ENCODE measurements at regions not wholly inside any gene's neighbourhood (a gene's known extent, or its start where the extent isn't known, plus 50 kb on each side); places are given as distances from the start of the nearest gene placed in this dataset.

GRCh38 chr1:4095433-4095971 is 195.4 kb upstream of the C1orf174 start:
- no peak for DNase-seq (ENCODE audit: low read depth, low spot score)
- TF ChIP-seq POLR2AphosphoS5 (IDR thresholded peaks at IDR 0.05; ENCODE audit: borderline replicate concordance, low read depth, low read length) = no peak
- H3K36me3 ChIP-seq (ENCODE audit: insufficient read depth, low read length) = no peaks in the 10 kb centered on the region
- no peak overlapping the region for H3K27ac ChIP-seq
- no peak overlapping the region for H3K9ac ChIP-seq (ENCODE audit: insufficient read length)
- H3K9me3 ChIP-seq (ENCODE audit: low read depth, low read length) = no peaks in the 10 kb centered on the region
- no peak overlapping the region for H3K4me3 ChIP-seq

DNA sequence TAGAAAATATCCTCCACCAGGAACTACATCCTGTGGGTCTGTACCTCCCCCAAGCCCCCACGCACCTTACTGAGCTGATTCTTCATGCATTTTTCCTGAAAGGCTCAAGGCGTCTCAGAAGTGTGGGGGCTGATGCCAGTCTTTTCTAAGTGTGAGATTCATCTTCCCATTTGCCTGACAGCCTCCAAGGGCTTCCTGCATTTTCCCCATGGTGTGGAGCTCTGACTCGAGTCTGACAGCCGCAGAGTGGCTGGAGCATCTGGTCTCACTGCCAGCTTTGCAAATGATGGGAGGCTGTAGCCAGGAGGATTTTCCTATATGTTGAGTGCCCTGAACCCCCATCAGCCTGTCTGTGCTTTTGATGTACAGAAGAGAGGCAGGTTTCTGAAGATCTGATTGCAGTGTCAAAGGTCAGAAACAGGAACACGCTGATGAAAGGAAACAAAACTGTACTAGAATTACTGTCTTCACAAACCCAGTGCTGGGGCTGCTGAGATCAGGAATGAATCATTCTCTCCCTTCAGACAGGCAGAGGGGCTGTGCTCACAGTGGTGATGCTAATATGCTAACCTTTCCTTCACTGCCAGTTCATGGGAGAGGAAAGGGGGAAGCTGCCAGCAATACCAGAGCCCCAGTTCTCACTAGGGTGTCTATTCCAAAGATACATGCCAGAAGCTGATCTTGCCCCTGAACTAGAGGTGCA is 201.5 kb upstream of the C1orf174 start:
- no peaks in the 10 kb centered on the region for H3K36me3 ChIP-seq (ENCODE audit: insufficient read depth, low read length)
- DNase-seq (ENCODE audit: low read depth, low spot score) = no peak
- no peaks in the 10 kb centered on the region for H3K9me3 ChIP-seq (ENCODE audit: low read depth, low read length)
- H3K27ac ChIP-seq = no peak overlapping the region
- H3K9ac ChIP-seq (ENCODE audit: insufficient read length) = no peak overlapping the region
- TF ChIP-seq POLR2AphosphoS5 (IDR thresholded peaks at IDR 0.05; ENCODE audit: borderline replicate concordance, low read depth, low read length) (no peak), EZH2 (IDR thresholded peaks at IDR 0.05) (no peak), FOXP2 (optimal IDR thresholded peaks at IDR 0.05; ENCODE audit: control extremely low read depth, extremely low read length, insufficient read depth) (no peak)
- H3K4me3 ChIP-seq = no peak overlapping the region

GRCh38 chr1:4105300-4105880 is 205.3 kb upstream of the C1orf174 start:
- no peak overlapping the region for H3K27ac ChIP-seq
- H3K36me3 ChIP-seq (ENCODE audit: insufficient read depth, low read length) = no peaks in the 10 kb centered on the region
- H3K9me3 ChIP-seq (ENCODE audit: low read depth, low read length) = no peaks in the 10 kb centered on the region
- H3K9ac ChIP-seq (ENCODE audit: insufficient read length) = no peak overlapping the region
- TF ChIP-seq POLR2AphosphoS5 (IDR thresholded peaks at IDR 0.05; ENCODE audit: borderline replicate concordance, low read depth, low read length) (no peak), FOXP2 (optimal IDR thresholded peaks at IDR 0.05; ENCODE audit: control extremely low read depth, extremely low read length, insufficient read depth) (no peak), EZH2 (IDR thresholded peaks at IDR 0.05) (no peak)
- DNase-seq (ENCODE audit: low read depth, low spot score) = no peak
- H3K4me3 ChIP-seq = no peak overlapping the region

DNA sequence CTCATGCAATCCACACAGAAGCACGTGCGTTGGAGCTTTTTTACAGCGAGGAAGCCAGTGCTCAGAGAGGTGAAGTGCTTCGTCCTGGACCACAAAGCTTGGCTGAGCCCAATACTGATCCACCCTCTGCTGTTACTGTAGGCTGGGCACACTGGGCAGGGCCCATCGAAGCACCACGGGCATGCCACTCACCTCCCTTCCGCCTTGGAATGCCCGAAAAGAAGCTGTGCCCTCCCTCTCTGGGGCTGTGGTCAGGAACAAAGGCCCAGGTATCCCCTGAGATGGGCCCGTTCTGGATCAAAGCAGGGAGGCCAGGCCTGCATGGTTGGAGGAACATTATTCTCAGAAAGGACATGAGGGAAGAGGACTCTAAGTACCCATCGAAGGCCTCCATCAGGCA is 206.7 kb upstream of the C1orf174 start:
- TF ChIP-seq EZH2 (IDR thresholded peaks at IDR 0.05) (no peak), FOXP2 (optimal IDR thresholded peaks at IDR 0.05; ENCODE audit: control extremely low read depth, extremely low read length, insufficient read depth) (no peak), POLR2AphosphoS5 (IDR thresholded peaks at IDR 0.05; ENCODE audit: borderline replicate concordance, low read depth, low read length) (no peak)
- Histone ChIP-seq H3K9me3 (ENCODE audit: low read depth, low read length) (no peaks in the 10 kb centered on the region), H3K9ac (ENCODE audit: insufficient read length) (no peak overlapping the region)

DNA sequence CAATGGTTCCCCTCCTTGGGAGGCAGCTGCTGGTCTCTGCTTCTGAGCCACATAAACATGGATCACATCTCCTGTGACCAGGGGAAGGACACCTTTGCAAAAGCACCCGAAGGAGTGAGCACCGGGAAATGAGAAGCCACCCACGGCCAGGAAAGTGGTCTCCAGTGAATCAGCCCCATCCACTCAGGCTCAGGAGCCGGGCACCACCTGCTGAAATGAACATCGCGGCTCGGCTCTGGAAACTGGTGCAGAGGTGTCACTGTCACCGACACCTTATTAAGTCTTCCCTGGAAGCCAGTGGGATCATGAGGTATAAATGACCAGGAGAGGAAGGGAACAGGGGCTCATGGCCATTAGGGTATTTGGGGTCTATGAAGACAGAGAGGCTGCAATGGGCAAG is 207.2 kb upstream of the C1orf174 start:
- Histone ChIP-seq H3K36me3 (ENCODE audit: insufficient read depth, low read length) (no peaks in the 10 kb centered on the region), H3K9ac (ENCODE audit: insufficient read length) (no peak overlapping the region), H3K27ac (no peak overlapping the region), H3K4me3 (no peak overlapping the region), H3K9me3 (ENCODE audit: low read depth, low read length) (no peaks in the 10 kb centered on the region)
- DNase-seq (ENCODE audit: low read depth, low spot score) = no peak
- TF ChIP-seq EZH2 (IDR thresholded peaks at IDR 0.05) (no peak), FOXP2 (optimal IDR thresholded peaks at IDR 0.05; ENCODE audit: control extremely low read depth, extremely low read length, insufficient read depth) (no peak), POLR2AphosphoS5 (IDR thresholded peaks at IDR 0.05; ENCODE audit: borderline replicate concordance, low read depth, low read length) (no peak)

More for the DNA sequence above, 206.7 kb upstream of the C1orf174 start:
- Histone ChIP-seq H3K4me3 (no peak overlapping the region), H3K36me3 (ENCODE audit: insufficient read depth, low read length) (no peaks in the 10 kb centered on the region), H3K27ac (no peak overlapping the region)
- no peak for DNase-seq (ENCODE audit: low read depth, low spot score)

- Histone ChIP-seq H3K36me3 (ENCODE audit: insufficient read depth, low read length) (no peaks in the 10 kb centered on the region), H3K9me3 (ENCODE audit: low read depth, low read length) (no peaks in the 10 kb centered on the region), H3K27ac (no peak overlapping the region), H3K4me3 (no peak overlapping the region), H3K9ac (ENCODE audit: insufficient read length) (no peak overlapping the region)
- no peak for TF ChIP-seq POLR2AphosphoS5 (IDR thresholded peaks at IDR 0.05; ENCODE audit: borderline replicate concordance, low read depth, low read length)
- no peak for TF ChIP-seq EZH2 (IDR thresholded peaks at IDR 0.05)
- no peak for TF ChIP-seq FOXP2 (optimal IDR thresholded peaks at IDR 0.05; ENCODE audit: control extremely low read depth, extremely low read length, insufficient read depth)
- DNase-seq (ENCODE audit: low read depth, low spot score) = no peak
Measured at GRCh38 chr1:4108331-4108730, 208.3 kb upstream of the C1orf174 start.

- Histone ChIP-seq H3K36me3 (ENCODE audit: insufficient read depth, low read length) (no peaks in the 10 kb centered on the region), H3K9ac (ENCODE audit: insufficient read length) (no peak overlapping the region), H3K27ac (no peak overlapping the region), H3K9me3 (ENCODE audit: low read depth, low read length) (no peaks in the 10 kb centered on the region), H3K4me3 (no peak overlapping the region)
- TF ChIP-seq POLR2AphosphoS5 (IDR thresholded peaks at IDR 0.05; ENCODE audit: borderline replicate concordance, low read depth, low read length) (no peak), EZH2 (IDR thresholded peaks at IDR 0.05) (no peak), FOXP2 (optimal IDR thresholded peaks at IDR 0.05; ENCODE audit: control extremely low read depth, extremely low read length, insufficient read depth) (no peak)
- DNase-seq (ENCODE audit: low read depth, low spot score) = no peak
Measured at GRCh38 chr1:4108758-4109627, 208.9 kb upstream of the C1orf174 start.

GRCh38 chr1:4109628-4109940 is 209.5 kb upstream of the C1orf174 start:
- H3K36me3 ChIP-seq (ENCODE audit: insufficient read depth, low read length) = no peaks in the 10 kb centered on the region
- DNase-seq (ENCODE audit: low read depth, low spot score) = no peak
- no peak overlapping the region for H3K9ac ChIP-seq (ENCODE audit: insufficient read length)
- H3K9me3 ChIP-seq (ENCODE audit: low read depth, low read length) = no peaks in the 10 kb centered on the region
- no peak overlapping the region for H3K4me3 ChIP-seq
- TF ChIP-seq FOXP2 (optimal IDR thresholded peaks at IDR 0.05; ENCODE audit: control extremely low read depth, extremely low read length, insufficient read depth) (no peak), EZH2 (IDR thresholded peaks at IDR 0.05) (no peak), POLR2AphosphoS5 (IDR thresholded peaks at IDR 0.05; ENCODE audit: borderline replicate concordance, low read depth, low read length) (no peak)
- H3K27ac ChIP-seq = no peak overlapping the region
